CD4-positive, alpha-beta T cell (primary cell): ENCODE measurements at regions not wholly inside any gene's neighbourhood (a gene's known extent, or its start where the extent isn't known, plus 50 kb on each side); places are given as distances from the start of the nearest gene placed in this dataset.

ENCODE experiments used
- ATAC-seq: fragments of 200-7000 bp; cut with Tn5 transposase; one replicate; pipeline ENCODE4 v1.10.0; 2022; ENCODE audit warnings: mild to moderate bottlenecking; ENCODE audit not compliant: poor library complexity
- CTCF ChIA-PET: fragments of 350-600 bp; sonication (Branson Sonifier 250); formaldehyde crosslinking; loops from one replicate; lab custom pipeline; 2021; ENCODE audit warnings: antibody characterized with exemption, inconsistent platforms; lab: Charles Lee
- POLR2A ChIA-PET: fragments of 350-600 bp; sonication (Branson Sonifier 250); formaldehyde crosslinking; loops from one replicate; lab custom pipeline; 2021; ENCODE audit warnings: antibody characterized with exemption, inconsistent platforms; lab: Charles Lee
- DNase-seq, 14 experiments: peaks; one replicate each; pipeline ENCODE4 v3.0.0-alpha.2; 2013 to 2020; ENCODE audit warnings: mixed read lengths in 2 of 14
- H3K27ac ChIP-seq, 2 donors: one replicate each; pipeline versions ENCODE4 v1.5.1 to v1.7.0; 2013; ENCODE audit warnings: low read length in 2 of 2, low read depth in 1 of 2, mild to moderate bottlenecking in 1 of 2
- H3K27me3 ChIP-seq, 2 experiments: 1 replicate in 1 of 2; 2 replicates in 1 of 2; pipeline versions ENCODE4 v1.6.1 to v1.7.0; 2013; ENCODE audit warnings: low read length in 2 of 2, control low read depth in 1 of 2, mild to moderate bottlenecking in 1 of 2, moderate library complexity in 1 of 2; ENCODE audit not compliant: insufficient read depth in 2 of 2, control insufficient read depth in 1 of 2
- H3K36me3 ChIP-seq: one replicate; pipeline ENCODE4 v1.6.1; 2013; ENCODE audit warnings: low read length, control low read depth; ENCODE audit not compliant: insufficient read depth
- H3K4me1 ChIP-seq: one replicate; pipeline ENCODE4 v1.6.1; 2013; ENCODE audit warnings: low read length, control low read depth; ENCODE audit not compliant: insufficient read depth
- H3K4me3 ChIP-seq: one replicate; pipeline ENCODE4 v1.5.1; 2013; ENCODE audit warnings: mild to moderate bottlenecking, low read length, moderate library complexity
- H3K9me3 ChIP-seq, 2 experiments: 1 replicate in 1 of 2; 2 replicates in 1 of 2; pipeline versions ENCODE4 v1.6.1 to v1.7.0; 2013; ENCODE audit warnings: low read length in 2 of 2, mild to moderate bottlenecking in 2 of 2, control low read depth in 1 of 2, moderate library complexity in 1 of 2; ENCODE audit not compliant: control insufficient read depth in 1 of 2, insufficient read depth in 1 of 2
- H3K27ac Mint-ChIP-seq: one replicate; pipeline ENCODE4 v1.8.0; 2020; ENCODE audit warnings: mixed read lengths
- H3K27me3 Mint-ChIP-seq: one replicate; pipeline ENCODE4 v1.8.0; 2021; ENCODE audit warnings: mixed read lengths
- H3K36me3 Mint-ChIP-seq: one replicate; pipeline ENCODE4 v1.8.0; 2021; ENCODE audit warnings: low read depth, mixed read lengths
- H3K4me1 Mint-ChIP-seq: one replicate; pipeline ENCODE4 v1.8.0; 2021; ENCODE audit warnings: low read depth, mixed read lengths
- H3K4me3 Mint-ChIP-seq: one replicate; pipeline ENCODE4 v1.8.0; 2020; ENCODE audit warnings: mild to moderate bottlenecking, mixed read lengths
- H3K9me3 Mint-ChIP-seq: one replicate; pipeline ENCODE4 v1.8.0; 2020; ENCODE audit warnings: mixed read lengths
- CTCF ChIP-seq: fragments of 200-600 bp; IDR thresholded peaks from one replicate; pipeline ENCODE4 v1.8.0; 2022; ENCODE audit warnings: antibody characterized with exemption, mild to moderate bottlenecking
- intact Hi-C, 2 experiments: fragments of 100-400 bp; cut with DNase I in 1 of 2; cut with micrococcal nuclease in 1 of 2; formaldehyde crosslinking; loops; one replicate each; pipeline versions ENCODE4 v1.15.1 to v1.9.0; 2023 to 2025; cut with DNase I, micrococcal nuclease

GRCh38 chr1:58293388-58293787 is 253.1 kb downstream of the OMA1 start:
- Mint-ChIP-seq H3K4me1 (no peaks in the 10 kb centered on the region), H3K36me3 (no peaks in the 10 kb centered on the region), H3K9me3 (no peaks in the 10 kb centered on the region), H3K27ac (no peak overlapping the region), H3K27me3 (peaks cover 4% of the 10 kb centered on the region), H3K4me3 (no peak overlapping the region)
- H3K36me3 ChIP-seq = no peaks in the 10 kb centered on the region
- CTCF ChIA-PET = interaction anchor here (0.5 kb wide), 1 partner anchor 116 kb away, joined by 3 read pairs; no protein-coding TSS in a partner anchor
- POLR2A ChIA-PET = no interaction called here
- H3K4me3 ChIP-seq = no peak overlapping the region
- no peaks in the 10 kb centered on the region for H3K4me1 ChIP-seq
- intact Hi-C loops = no loop called here
- no peak overlapping the region for H3K27ac ChIP-seq
- TF ChIP-seq CTCF = no peak
- no peak for DNase-seq
- no peaks in the 10 kb centered on the region for H3K27me3 ChIP-seq
- no peak for ATAC-seq
- H3K9me3 ChIP-seq = no peaks in the 10 kb centered on the region

- CTCF ChIA-PET = no interaction called here
- H3K36me3 Mint-ChIP-seq = no peaks in the 10 kb centered on the region
These were observed 255.7 kb downstream of the OMA1 start for GRCh38 chr1:58290685-58291372.

GRCh38 chr1:58288624-58289142 is 257.8 kb downstream of the OMA1 start:
- no peak overlapping the region for H3K27ac ChIP-seq
- H3K4me1 ChIP-seq = no peaks in the 10 kb centered on the region
- no peaks in the 10 kb centered on the region for H3K9me3 ChIP-seq
- ATAC-seq (no peak), DNase-seq (no peak)
- CTCF ChIA-PET = no interaction called here
- no peaks in the 10 kb centered on the region for H3K27me3 ChIP-seq
- Mint-ChIP-seq H3K27ac (no peak overlapping the region), H3K9me3 (peaks cover 4% of the 10 kb centered on the region), H3K4me1 (no peaks in the 10 kb centered on the region), H3K36me3 (no peaks in the 10 kb centered on the region), H3K27me3 (no peaks in the 10 kb centered on the region), H3K4me3 (no peak overlapping the region)
- no peak for TF ChIP-seq CTCF
- intact Hi-C loops = no loop called here
- H3K36me3 ChIP-seq = no peaks in the 10 kb centered on the region
- H3K4me3 ChIP-seq = no peak overlapping the region
- POLR2A ChIA-PET = no interaction called here

More at GRCh38 chr1:58290685-58291372, 255.7 kb downstream of the OMA1 start:
- TF ChIP-seq CTCF = no peak
- no peak overlapping the region for H3K27ac ChIP-seq
- H3K4me3 Mint-ChIP-seq = no peak overlapping the region
- H3K4me1 ChIP-seq = no peaks in the 10 kb centered on the region
- intact Hi-C loops = no loop called here
- ATAC-seq (no peak), DNase-seq (no peak)
- H3K27ac Mint-ChIP-seq = no peak overlapping the region
- H3K9me3 Mint-ChIP-seq = peaks cover 4% of the 10 kb centered on the region
- no peaks in the 10 kb centered on the region for H3K36me3 ChIP-seq
- H3K9me3 ChIP-seq = no peaks in the 10 kb centered on the region
- POLR2A ChIA-PET = no interaction called here
- H3K27me3 Mint-ChIP-seq = no peaks in the 10 kb centered on the region
- no peaks in the 10 kb centered on the region for H3K27me3 ChIP-seq
- H3K4me1 Mint-ChIP-seq = no peaks in the 10 kb centered on the region
- no peak overlapping the region for H3K4me3 ChIP-seq
